ENCODE measurements at regions not wholly inside any gene's neighbourhood (a gene's known extent, or its start where the extent isn't known, plus 50 kb on each side); places are given as distances from the start of the nearest gene placed in this dataset.

- no peak for DNase-seq
These were observed 660.4 kb downstream of the VRK1 start for GRCh38 chr14:97457575-97458085.

- DNase-seq, result no peak
These were observed 661.1 kb downstream of the VRK1 start for GRCh38 chr14:97458255-97458654.

GRCh38 chr14:97458661-97459579, 661.7 kb downstream of the VRK1 start:
- DNase-seq, result peak; percentile 3

GRCh38 chr14:97462081-97462480, 664.9 kb downstream of the VRK1 start:
- DNase-seq, result no peak

- no peak for DNase-seq
These were observed 671.0 kb downstream of the VRK1 start for GRCh38 chr14:97468220-97468619.

- DNase-seq, result no peak
These were observed 680.2 kb downstream of the VRK1 start for GRCh38 chr14:97477353-97477752.

GRCh38 chr14:97485201-97485600, 688.0 kb downstream of the VRK1 start:
- DNase-seq, result no peak

- DNase-seq, result no peak
These were observed 689.5 kb downstream of the VRK1 start for GRCh38 chr14:97486601-97487120.

- no peak for DNase-seq
These were observed 692.6 kb downstream of the VRK1 start for GRCh38 chr14:97489750-97490149.

GRCh38 chr14:97490521-97491070, 693.4 kb downstream of the VRK1 start:
- no peak for DNase-seq

- DNase-seq, result no peak
These were observed 694.5 kb downstream of the VRK1 start for GRCh38 chr14:97491697-97492096.

GRCh38 chr14:97499790-97500481, 702.8 kb downstream of the VRK1 start:
- DNase-seq, result no peak

GRCh38 chr14:97506626-97507025, 709.4 kb downstream of the VRK1 start:
- no peak for DNase-seq

- no peak for DNase-seq
These were observed 716.7 kb downstream of the VRK1 start for GRCh38 chr14:97513891-97514290.

- no peak for DNase-seq
These were observed 720.5 kb downstream of the VRK1 start for GRCh38 chr14:97517566-97518234.

- DNase-seq, result no peak
These were observed 726.8 kb downstream of the VRK1 start for GRCh38 chr14:97523936-97524335.

- no peak for DNase-seq
These were observed 727.6 kb downstream of the VRK1 start for GRCh38 chr14:97524589-97525319.

- DNase-seq, result no peak
These were observed 730.8 kb downstream of the VRK1 start for GRCh38 chr14:97527993-97528392.

GRCh38 chr14:97532052-97532451, 734.9 kb downstream of the VRK1 start:
- DNase-seq, result no peak

GRCh38 chr14:97536421-97536820, 739.2 kb downstream of the VRK1 start:
- DNase-seq, result no peak

GRCh38 chr14:97538749-97539410, 741.7 kb downstream of the VRK1 start:
- DNase-seq, result no peak

GRCh38 chr14:97539411-97539795, 742.2 kb downstream of the VRK1 start:
- DNase-seq, result no peak

Measured in RPMI8226 (cell line).